Endothelial cell of umbilical vein (primary cell): ENCODE measurements at regions not wholly inside any gene's neighbourhood (a gene's known extent, or its start where the extent isn't known, plus 50 kb on each side); places are given as distances from the start of the nearest gene placed in this dataset.

Source experiments
- CTCF ChIP-seq, 2 donors: IDR thresholded peaks; 1 replicate in 1 of 2; 2 replicates in 1 of 2; pipeline ENCODE4 v1.5.1; 2011; ENCODE audit warnings: low read length in 2 of 2, mild to moderate bottlenecking in 2 of 2, moderate library complexity in 2 of 2, control low read depth in 1 of 2, inconsistent platforms in 1 of 2, low read depth in 1 of 2; ENCODE audit not compliant: insufficient read depth in 1 of 2; ENCODE audit errors: extremely low read depth in 1 of 2
- EZH2 ChIP-seq: IDR thresholded peaks from 2 replicates; pipeline ENCODE4 v1.6.1; 2012; ENCODE audit warnings: borderline replicate concordance, low read depth, mild to moderate bottlenecking, moderate library complexity, low read length, inconsistent platforms; ENCODE audit not compliant: severe bottlenecking
- JUN ChIP-seq: IDR thresholded peaks from 2 replicates; pipeline ENCODE4 v1.6.1; 2011; ENCODE audit warnings: borderline replicate concordance, low read depth; ENCODE audit not compliant: insufficient read length, insufficient read depth
- POLR2A ChIP-seq: IDR thresholded peaks from 2 replicates; pipeline ENCODE4 v1.6.1; 2012; ENCODE audit warnings: low read depth, mild to moderate bottlenecking, control low read depth, low read length

GRCh38 chr9:134550584-134550983 lies 91.0 kb upstream of the COL5A1 start:
- TF ChIP-seq EZH2 (no peak), POLR2A (no peak), CTCF (IDR thresholded peaks at IDR 0.05; ENCODE audit: extremely low read depth in 1 of 2, insufficient read depth in 1 of 2, low read depth in 1 of 2, low read length in 2 of 2) (no peak), JUN (no peak)
